Muscle of leg (tissue), 3 donors: ENCODE measurements at regions not wholly inside any gene's neighbourhood (a gene's known extent, or its start where the extent isn't known, plus 50 kb on each side); places are given as distances from the start of the nearest gene placed in this dataset.

ENCODE experiments used
- DNase-seq: peaks from one replicate; pipeline ENCODE4 v3.0.0; 2013
- H3K27ac ChIP-seq: one replicate; pipeline ENCODE4 v1.5.1; 2013; ENCODE audit warnings: mild to moderate bottlenecking, low read length, control low read depth
- H3K27me3 ChIP-seq: one replicate; pipeline ENCODE4 v1.6.1; 2013; ENCODE audit warnings: low read length; ENCODE audit not compliant: control insufficient read depth, insufficient read depth
- H3K36me3 ChIP-seq: one replicate; pipeline ENCODE4 v1.6.1; 2013; ENCODE audit warnings: low read length; ENCODE audit not compliant: control insufficient read depth, insufficient read depth
- H3K4me1 ChIP-seq: one replicate; pipeline ENCODE4 v1.6.1; 2013; ENCODE audit warnings: low read length; ENCODE audit not compliant: control insufficient read depth, insufficient read depth
- H3K4me3 ChIP-seq: one replicate; pipeline ENCODE4 v1.5.1; 2013; ENCODE audit warnings: low read length, control low read depth
- H3K9me3 ChIP-seq: replicated peaks from 2 replicates; pipeline ENCODE4 v1.6.1; 2013; ENCODE audit warnings: low read depth, low read length; ENCODE audit not compliant: control insufficient read depth
- WGBS: methylation state at CpG from one replicate; pipeline ENCODE4 v1.1.5; 2013; ENCODE audit warnings: missing lambda C conversion rate; ENCODE audit not compliant: insufficient coverage; 5-methylcytosine and 5-hydroxymethylcytosine counted together

DNA sequence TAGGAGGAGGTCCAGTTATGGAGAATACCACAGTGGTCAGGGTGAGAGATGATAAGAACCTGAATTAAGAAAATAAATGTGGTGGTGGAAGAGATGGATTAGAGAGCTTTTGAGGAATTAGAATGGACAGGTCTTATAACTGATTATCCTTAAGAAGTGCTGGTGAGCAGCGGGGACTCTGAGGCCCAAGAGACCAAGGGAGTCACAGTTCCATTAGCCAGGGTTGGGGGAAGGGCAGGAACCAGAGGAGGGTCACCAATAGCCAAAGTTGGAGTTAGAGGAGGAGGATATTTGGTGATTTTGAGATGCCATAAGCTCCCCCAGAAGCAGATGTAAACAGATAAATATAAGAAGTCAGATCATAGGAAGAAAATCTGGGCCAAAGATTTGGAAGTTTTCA, 87.1 kb upstream of the PAK5 start:
- WGBS, result 50% methylated on average over 1 of the region's 1 CpG
- Histone ChIP-seq H3K4me1 (no peaks in the 10 kb centered on the region), H3K9me3 (no peaks in the 10 kb centered on the region), H3K27me3 (peaks cover 3% of the 10 kb centered on the region), H3K4me3 (no peak overlapping the region), H3K36me3 (no peaks in the 10 kb centered on the region), H3K27ac (no peak overlapping the region)
- no peak for DNase-seq

DNA sequence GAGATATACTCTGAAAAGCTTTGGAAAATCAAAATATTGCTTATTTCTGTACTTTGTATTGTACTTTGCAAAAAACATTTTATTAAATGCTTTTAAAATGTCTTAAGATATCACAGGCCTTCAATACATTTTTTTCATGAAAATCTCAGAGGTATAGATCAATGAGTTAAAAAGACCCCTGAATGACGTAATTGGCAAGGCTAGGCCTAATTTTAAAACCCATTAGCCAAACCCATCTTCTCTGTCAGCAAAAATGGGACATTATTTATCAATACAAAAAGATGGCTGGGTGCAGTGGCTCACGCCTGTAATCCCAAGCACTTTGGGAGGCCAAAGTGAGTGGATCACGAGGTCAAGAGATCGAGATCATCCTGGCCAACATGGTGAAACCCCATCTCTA, 84.8 kb upstream of the PAK5 start:
- Histone ChIP-seq H3K27me3 (peaks cover 2% of the 10 kb centered on the region), H3K36me3 (no peaks in the 10 kb centered on the region), H3K4me3 (no peak overlapping the region), H3K9me3 (no peaks in the 10 kb centered on the region), H3K4me1 (no peaks in the 10 kb centered on the region), H3K27ac (no peak overlapping the region)
- DNase-seq, result no peak
- WGBS, result 80% methylated on average over 2 of the region's 4 CpGs

DNA sequence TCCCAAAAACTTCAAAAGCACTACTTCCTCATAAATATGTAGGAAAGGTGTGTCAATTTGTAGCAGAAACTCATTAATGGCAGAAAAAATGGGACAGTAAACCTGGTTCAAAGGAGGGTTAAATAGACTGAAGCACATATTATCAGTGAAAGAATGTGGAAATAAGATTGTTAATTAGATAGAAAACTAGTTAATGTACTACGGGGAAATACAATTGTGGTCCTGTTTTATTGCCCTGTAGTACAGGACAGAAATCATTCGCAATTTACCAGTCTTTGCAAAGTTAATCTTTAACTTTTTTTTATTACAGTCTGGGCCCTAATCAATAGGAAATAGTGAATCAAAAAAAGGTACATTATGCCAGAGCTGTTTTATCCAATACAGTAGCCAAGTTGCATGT, 82.0 kb upstream of the PAK5 start:
- no peak for DNase-seq
- Histone ChIP-seq H3K4me3 (no peak overlapping the region), H3K27ac (no peak overlapping the region), H3K4me1 (no peaks in the 10 kb centered on the region), H3K27me3 (no peaks in the 10 kb centered on the region), H3K36me3 (no peaks in the 10 kb centered on the region), H3K9me3 (no peaks in the 10 kb centered on the region)
- no CpG with 5 or more reads among the region's 2 CpGs for WGBS

DNA sequence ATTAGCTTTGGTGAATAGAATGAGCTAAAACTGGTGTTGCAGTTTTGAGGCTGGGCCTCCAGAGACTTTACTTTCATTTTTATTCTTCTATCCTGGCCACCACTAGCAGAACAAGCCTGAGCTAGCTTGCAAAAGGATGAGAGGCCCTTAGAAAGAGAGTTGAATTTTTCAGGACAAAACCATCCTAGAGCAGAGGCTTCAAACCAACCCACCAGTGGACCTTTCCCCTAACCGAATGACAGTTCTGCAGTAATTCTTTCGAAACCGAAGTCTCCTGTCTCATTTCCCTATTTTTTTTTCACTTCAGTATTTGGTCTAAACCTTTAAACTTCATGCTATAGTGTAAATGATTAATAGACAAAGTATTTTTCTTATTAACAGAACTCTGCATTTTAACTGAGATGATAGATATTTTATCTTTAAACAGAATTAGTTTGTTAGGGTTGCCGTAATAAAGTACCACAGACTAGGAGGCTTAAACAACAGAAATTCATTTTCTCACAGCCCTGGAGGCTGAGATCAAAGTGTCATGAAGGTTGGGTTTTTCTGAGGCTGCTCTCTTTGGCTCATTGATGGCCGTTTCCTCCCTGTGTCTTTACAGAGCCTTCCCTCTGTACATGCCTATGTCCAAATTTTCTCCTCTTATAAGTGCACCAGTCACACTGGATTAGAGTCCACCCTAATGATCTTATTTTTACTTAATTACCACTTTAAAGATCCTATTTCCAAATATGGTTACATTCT, 80.6 kb upstream of the PAK5 start:
- H3K27me3 ChIP-seq, result no peaks in the 10 kb centered on the region
- H3K9me3 ChIP-seq, result no peaks in the 10 kb centered on the region
- no peaks in the 10 kb centered on the region for H3K36me3 ChIP-seq
- no peak overlapping the region for H3K4me3 ChIP-seq
- no peaks in the 10 kb centered on the region for H3K4me1 ChIP-seq
- H3K27ac ChIP-seq, result no peak overlapping the region
- WGBS, result no CpG with 5 or more reads among the region's 5 CpGs
- DNase-seq, result peak; percentile 7

DNA sequence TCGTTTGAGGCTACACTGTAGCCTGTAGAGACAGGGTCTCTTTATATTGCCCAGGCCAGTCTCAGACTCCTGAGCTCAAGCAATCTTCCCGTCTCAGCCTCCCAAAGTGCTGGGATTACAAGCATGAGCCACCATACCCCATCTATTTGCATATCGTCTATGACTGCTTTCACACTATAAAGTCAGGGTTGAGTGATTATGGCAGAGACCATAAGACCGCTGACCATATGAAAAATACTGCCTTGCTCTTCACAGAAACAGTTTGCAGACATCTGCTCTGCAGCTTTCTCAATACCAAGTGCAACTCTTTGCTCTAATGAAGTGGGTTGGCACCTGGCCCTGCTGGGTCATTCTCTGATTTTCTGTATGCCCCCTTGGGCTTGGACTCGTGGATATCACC, 79.5 kb upstream of the PAK5 start:
- WGBS, result 86% methylated on average over 1 of the region's 5 CpGs
- Histone ChIP-seq H3K36me3 (no peaks in the 10 kb centered on the region), H3K9me3 (no peaks in the 10 kb centered on the region), H3K4me3 (no peak overlapping the region), H3K27me3 (no peaks in the 10 kb centered on the region), H3K27ac (no peak overlapping the region), H3K4me1 (no peaks in the 10 kb centered on the region)
- no peak for DNase-seq

- no peak overlapping the region for H3K27ac ChIP-seq
- WGBS, result no CpG with 5 or more reads among the region's 2 CpGs
- DNase-seq, result no peak
- no peaks in the 10 kb centered on the region for H3K36me3 ChIP-seq
- H3K4me3 ChIP-seq, result no peak overlapping the region
- H3K4me1 ChIP-seq, result no peaks in the 10 kb centered on the region
- no peaks in the 10 kb centered on the region for H3K9me3 ChIP-seq
- no peaks in the 10 kb centered on the region for H3K27me3 ChIP-seq
Observed at GRCh38 chr20:9916761-9917160, 77.9 kb upstream of the PAK5 start.

DNA sequence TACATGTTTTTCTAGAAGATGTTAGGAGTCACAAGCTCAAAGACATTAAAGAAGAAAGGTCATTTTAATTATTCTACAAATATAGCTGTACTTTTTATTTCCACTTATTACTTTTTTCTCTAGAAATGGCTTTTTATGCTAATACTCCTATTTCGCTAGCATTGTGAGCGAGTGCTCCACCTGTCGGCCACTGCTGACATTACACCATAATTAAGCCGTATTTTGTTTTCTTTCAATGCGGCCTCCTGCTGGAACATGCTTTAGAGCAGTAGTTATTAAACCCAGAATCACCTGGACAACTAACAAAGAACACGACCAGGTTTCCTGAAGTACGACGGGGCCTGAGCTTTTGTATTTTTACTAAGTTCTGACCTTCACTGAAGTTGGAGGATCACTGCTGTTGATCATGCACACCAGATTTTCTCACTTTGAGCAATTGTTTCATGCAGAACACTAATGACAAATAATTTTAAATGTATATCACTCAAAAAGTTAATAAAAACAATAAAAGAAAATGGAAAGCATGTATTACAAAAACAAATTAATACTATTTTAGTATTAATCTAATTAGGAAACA, 74.1 kb upstream of the PAK5 start:
- no peak overlapping the region for H3K4me3 ChIP-seq
- 2% methylated on average over 5 of the region's 8 CpGs for WGBS
- no peak overlapping the region for H3K27ac ChIP-seq
- no peaks in the 10 kb centered on the region for H3K27me3 ChIP-seq
- DNase-seq, result peak; percentile 41
- H3K9me3 ChIP-seq, result no peaks in the 10 kb centered on the region
- no peaks in the 10 kb centered on the region for H3K36me3 ChIP-seq
- no peaks in the 10 kb centered on the region for H3K4me1 ChIP-seq

DNA sequence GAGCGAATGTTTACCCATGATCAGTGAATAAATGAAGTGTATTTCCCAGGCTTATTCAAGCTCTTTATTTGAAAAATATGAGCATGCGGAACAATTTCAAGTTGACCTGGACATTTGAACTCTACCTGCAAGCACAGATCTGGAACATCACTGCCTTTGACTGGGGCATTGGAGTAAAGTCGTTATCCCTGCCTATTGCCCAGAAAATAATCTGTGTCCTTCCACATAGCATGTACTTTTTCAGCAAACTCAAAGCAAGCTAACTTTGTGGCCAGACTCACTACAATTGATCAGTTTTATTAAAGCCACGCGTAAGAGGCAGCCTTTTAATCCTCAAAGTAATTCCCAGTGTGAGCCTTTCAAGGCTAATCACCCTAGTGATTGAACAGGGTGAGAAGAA, 73.4 kb upstream of the PAK5 start:
- WGBS, result 94% methylated on average over 2 of the region's 5 CpGs
- DNase-seq, result no peak

DNA sequence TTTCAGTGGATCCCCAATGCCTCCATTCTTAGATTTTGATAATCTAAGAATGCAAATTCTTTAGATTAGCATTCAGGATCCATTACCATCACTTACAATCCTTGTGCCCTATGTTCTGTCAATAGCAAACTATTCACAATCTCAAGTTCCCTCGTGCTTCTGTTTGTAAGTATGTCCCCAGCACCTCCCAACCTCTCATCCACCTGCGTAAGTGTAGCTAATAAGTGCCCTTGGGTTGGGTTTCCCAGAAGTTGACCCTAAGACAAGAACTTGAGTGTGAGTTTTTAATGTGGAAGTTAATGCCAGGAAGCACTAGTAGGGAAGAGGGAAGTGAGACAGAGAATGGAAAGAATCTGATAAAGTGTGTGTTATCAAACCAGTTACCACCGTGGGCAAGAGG, 72.6 kb upstream of the PAK5 start:
- Histone ChIP-seq H3K9me3 (no peaks in the 10 kb centered on the region), H3K36me3 (no peaks in the 10 kb centered on the region), H3K4me3 (no peak overlapping the region), H3K4me1 (no peaks in the 10 kb centered on the region), H3K27me3 (no peaks in the 10 kb centered on the region), H3K27ac (no peak overlapping the region)
- 75% methylated on average over 1 of the region's 3 CpGs for WGBS
- no peak for DNase-seq

More for the DNA sequence above, 73.4 kb upstream of the PAK5 start:
- H3K27me3 ChIP-seq, result no peaks in the 10 kb centered on the region
- H3K27ac ChIP-seq, result no peak overlapping the region
- H3K4me3 ChIP-seq, result no peak overlapping the region
- no peaks in the 10 kb centered on the region for H3K4me1 ChIP-seq
- H3K9me3 ChIP-seq, result no peaks in the 10 kb centered on the region
- no peaks in the 10 kb centered on the region for H3K36me3 ChIP-seq

DNA sequence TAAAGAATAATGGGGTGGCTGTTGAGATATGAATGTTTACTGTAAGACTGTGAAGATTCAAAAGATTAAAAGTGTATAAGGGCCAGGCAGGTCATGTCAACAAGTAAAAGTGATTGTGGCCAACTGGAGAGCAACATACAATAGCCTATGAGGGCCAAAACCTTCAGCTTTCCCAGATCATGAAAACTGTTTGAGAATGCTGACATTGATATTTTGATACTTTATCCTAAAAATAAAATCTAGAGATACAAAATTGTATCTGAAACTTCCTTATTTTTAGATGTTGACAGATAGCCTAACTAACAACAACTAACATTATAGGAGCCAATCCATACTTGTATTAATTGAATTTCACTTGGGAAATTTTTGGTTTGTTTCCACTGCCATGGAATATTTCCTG, 70.3 kb upstream of the PAK5 start:
- no peaks in the 10 kb centered on the region for H3K36me3 ChIP-seq
- H3K4me3 ChIP-seq, result no peak overlapping the region
- H3K4me1 ChIP-seq, result no peaks in the 10 kb centered on the region
- DNase-seq, result no peak
- no peaks in the 10 kb centered on the region for H3K9me3 ChIP-seq
- no peak overlapping the region for H3K27ac ChIP-seq
- H3K27me3 ChIP-seq, result no peaks in the 10 kb centered on the region
